ENCODE measurements at regions not wholly inside any gene's neighbourhood (a gene's known extent, or its start where the extent isn't known, plus 50 kb on each side); places are given as distances from the start of the nearest gene placed in this dataset.

DNA sequence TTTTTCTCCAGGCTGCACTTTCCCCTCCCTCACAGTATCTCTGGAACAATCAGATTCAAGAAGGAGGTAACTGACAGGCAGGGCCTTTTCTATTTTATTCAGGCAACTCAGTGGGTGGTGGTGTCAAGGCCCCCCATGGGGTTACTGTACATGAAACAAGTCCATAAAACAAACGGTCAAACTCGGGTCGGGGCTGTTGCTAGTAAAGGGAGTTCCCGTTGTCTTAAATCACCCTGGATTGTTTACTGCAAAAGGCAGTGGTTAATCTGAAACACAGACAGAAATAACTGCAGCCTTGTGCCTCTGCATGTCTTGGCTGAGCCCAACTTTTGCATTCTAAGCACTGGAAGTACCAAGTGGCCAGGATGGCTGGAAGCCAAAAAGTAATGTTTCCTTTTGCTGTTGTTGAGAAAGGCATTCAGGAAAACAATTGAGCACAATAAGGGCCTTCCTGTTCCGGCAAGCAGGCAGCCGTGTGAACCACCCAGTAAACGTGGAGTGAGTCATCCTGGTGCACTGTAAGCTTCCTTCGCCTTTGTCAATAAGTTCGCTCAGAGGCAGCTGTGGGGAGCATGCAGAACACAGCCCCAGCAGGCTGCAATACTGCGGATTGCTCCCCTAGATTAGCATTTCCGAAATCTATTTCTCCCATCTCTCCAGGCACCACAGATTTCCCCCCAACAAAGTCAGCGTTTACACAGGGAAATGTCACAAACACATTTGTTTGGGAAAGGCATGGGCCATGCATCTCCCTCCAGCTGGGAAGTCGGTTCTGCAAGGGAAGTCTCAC lies 149.6 kb downstream of the IRS1 start (continued):
- TF ChIP-seq GTF3A (CRISPR knock-in tag; conservative IDR thresholded peaks at IDR 0.05) (no peak), RCOR2 (CRISPR knock-in tag; IDR thresholded peaks at IDR 0.05) (peak; percentile 94), XRCC5 (optimal IDR thresholded peaks at IDR 0.05; ENCODE audit: low read length) (peak; percentile 87), ZNF879 (CRISPR knock-in tag; IDR thresholded peaks at IDR 0.05) (no peak), HNRNPH1 (optimal IDR thresholded peaks at IDR 0.05; ENCODE audit: low read depth, low read length) (no peak), NFE2L1 (CRISPR knock-in tag; IDR thresholded peaks at IDR 0.05; ENCODE audit: borderline replicate concordance) (no peak), ZNF660 (CRISPR knock-in tag; IDR thresholded peaks at IDR 0.05; ENCODE audit: borderline replicate concordance, low read depth) (no peak), ZBTB21 (CRISPR knock-in tag; IDR thresholded peaks at IDR 0.05) (no peak), ZBTB7B (CRISPR knock-in tag; IDR thresholded peaks at IDR 0.05) (peak; percentile 60; the same call in 1 of the 2 replicates), CHD2 (IDR thresholded peaks at IDR 0.05; ENCODE audit: low read depth, low read length) (no peak), TBL1XR1 (IDR thresholded peaks at IDR 0.05; ENCODE audit: borderline replicate concordance, low read length, partially characterized antibody) (peak; percentile 62), ZIK1 (CRISPR knock-in tag; IDR thresholded peaks at IDR 0.05; ENCODE audit: borderline replicate concordance, low read depth) (peak; percentile 33; the same call in 1 of the 2 replicates), PCBP1 (IDR thresholded peaks at IDR 0.05; ENCODE audit: borderline replicate concordance, low read depth, low read length) (no peak), ZNF20 (CRISPR knock-in tag; IDR thresholded peaks at IDR 0.05) (no peak), POGZ (CRISPR knock-in tag; IDR thresholded peaks at IDR 0.05) (peak; percentile 99), ZNF382 (CRISPR knock-in tag; IDR thresholded peaks at IDR 0.05; ENCODE audit: borderline replicate concordance) (no peak), ZNF329 (CRISPR knock-in tag; IDR thresholded peaks at IDR 0.05; ENCODE audit: low read depth) (no peak), TP53 (CRISPR knock-in tag; conservative IDR thresholded peaks at IDR 0.05) (no peak; the same call in 1 of the 2 replicates), CAMTA2 (CRISPR knock-in tag; IDR thresholded peaks at IDR 0.05; ENCODE audit: borderline replicate concordance) (no peak), KDM5A (IDR thresholded peaks at IDR 0.05; ENCODE audit: borderline replicate concordance, low read length) (no peak), POLR2A (IDR thresholded peaks at IDR 0.05; ENCODE audit: insufficient read depth in 1 of 2, low read depth in 2 of 2, low read length in 2 of 2) (peak in 1 of 2 experiments; percentile 25; a peak in 1 of 4 replicates), PRPF4 (IDR thresholded peaks at IDR 0.05; ENCODE audit: low read depth, low read length, poor library complexity, severe bottlenecking) (no peak), SMC3 (IDR thresholded peaks at IDR 0.05; ENCODE audit: low read length) (peak; percentile 41; the same call in 1 of the 2 replicates), SETDB1 (CRISPR knock-in tag; IDR thresholded peaks at IDR 0.05; ENCODE audit: borderline replicate concordance) (no peak)
- TF ChIP-seq, protein P1, sequence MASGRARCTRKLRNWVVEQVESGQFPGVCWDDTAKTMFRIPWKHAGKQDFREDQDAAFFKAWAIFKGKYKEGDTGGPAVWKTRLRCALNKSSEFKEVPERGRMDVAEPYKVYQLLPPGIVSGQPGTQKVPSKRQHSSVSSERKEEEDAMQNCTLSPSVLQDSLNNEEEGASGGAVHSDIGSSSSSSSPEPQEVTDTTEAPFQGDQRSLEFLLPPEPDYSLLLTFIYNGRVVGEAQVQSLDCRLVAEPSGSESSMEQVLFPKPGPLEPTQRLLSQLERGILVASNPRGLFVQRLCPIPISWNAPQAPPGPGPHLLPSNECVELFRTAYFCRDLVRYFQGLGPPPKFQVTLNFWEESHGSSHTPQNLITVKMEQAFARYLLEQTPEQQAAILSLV (CRISPR knock-in tag; IDR thresholded peaks at IDR 0.05; ENCODE audit: borderline replicate concordance): peak; percentile 67; the same call in 1 of the 2 replicates
- TF ChIP-seq, protein P2, sequence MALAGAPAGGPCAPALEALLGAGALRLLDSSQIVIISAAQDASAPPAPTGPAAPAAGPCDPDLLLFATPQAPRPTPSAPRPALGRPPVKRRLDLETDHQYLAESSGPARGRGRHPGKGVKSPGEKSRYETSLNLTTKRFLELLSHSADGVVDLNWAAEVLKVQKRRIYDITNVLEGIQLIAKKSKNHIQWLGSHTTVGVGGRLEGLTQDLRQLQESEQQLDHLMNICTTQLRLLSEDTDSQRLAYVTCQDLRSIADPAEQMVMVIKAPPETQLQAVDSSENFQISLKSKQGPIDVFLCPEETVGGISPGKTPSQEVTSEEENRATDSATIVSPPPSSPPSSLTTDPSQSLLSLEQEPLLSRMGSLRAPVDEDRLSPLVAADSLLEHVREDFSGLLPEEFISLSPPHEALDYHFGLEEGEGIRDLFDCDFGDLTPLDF (CRISPR knock-in tag; IDR thresholded peaks at IDR 0.05): no peak
- TF ChIP-seq, protein P3, sequence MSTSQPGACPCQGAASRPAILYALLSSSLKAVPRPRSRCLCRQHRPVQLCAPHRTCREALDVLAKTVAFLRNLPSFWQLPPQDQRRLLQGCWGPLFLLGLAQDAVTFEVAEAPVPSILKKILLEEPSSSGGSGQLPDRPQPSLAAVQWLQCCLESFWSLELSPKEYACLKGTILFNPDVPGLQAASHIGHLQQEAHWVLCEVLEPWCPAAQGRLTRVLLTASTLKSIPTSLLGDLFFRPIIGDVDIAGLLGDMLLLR (CRISPR knock-in tag; IDR thresholded peaks at IDR 0.05): 0 out of 2 replicates have a peak, but pooled peaks have one; percentile 40
- TF ChIP-seq, protein P4, sequence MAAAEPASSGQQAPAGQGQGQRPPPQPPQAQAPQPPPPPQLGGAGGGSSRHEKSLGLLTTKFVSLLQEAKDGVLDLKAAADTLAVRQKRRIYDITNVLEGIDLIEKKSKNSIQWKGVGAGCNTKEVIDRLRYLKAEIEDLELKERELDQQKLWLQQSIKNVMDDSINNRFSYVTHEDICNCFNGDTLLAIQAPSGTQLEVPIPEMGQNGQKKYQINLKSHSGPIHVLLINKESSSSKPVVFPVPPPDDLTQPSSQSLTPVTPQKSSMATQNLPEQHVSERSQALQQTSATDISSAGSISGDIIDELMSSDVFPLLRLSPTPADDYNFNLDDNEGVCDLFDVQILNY (CRISPR knock-in tag; conservative IDR thresholded peaks at IDR 0.05): 0 out of 2 replicates have a peak, but pooled peaks have one; percentile 26
